NCI-H2171 (cell line): ENCODE measurements at regions not wholly inside any gene's neighbourhood (a gene's known extent, or its start where the extent isn't known, plus 50 kb on each side); places are given as distances from the start of the nearest gene placed in this dataset.
"Not testable (repeated sequence)": the region's sequence is repeated elsewhere in the genome, so short reads cannot be mapped to it uniquely, and the experiment has no call there.

Experiments
- DNase-seq: peaks from one replicate; lab custom pipeline; 2025; lab: John Stamatoyannopoulos, UW

DNA sequence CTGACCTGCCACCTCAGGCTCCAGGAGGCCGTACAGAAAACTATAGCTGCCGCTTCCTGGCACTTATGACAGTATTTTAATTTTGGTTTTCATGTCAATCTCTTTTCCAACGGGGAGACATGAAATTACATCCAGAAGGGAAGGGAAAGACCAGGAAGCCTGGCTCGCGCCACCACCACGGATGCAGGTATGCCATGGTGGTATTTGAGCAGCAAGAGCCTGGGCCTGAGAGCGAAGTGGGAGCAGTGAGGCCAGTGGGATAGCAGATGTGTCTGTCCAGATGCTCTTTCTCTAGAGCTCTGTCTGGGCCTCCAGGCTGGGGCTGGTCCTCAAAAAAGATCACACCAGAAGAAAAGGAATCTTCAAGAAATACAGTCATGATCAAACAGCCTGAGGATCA lies 82.5 kb upstream of the CPEB2 start:
- no peak for DNase-seq

- no peak for DNase-seq
These were observed 82.0 kb upstream of the CPEB2 start for GRCh38 chr4:14920237-14920636.

GRCh38 chr4:14920759-14921320 lies 81.4 kb upstream of the CPEB2 start:
- DNase-seq = no peak

- not testable (repeated sequence) for DNase-seq
These were observed 80.5 kb upstream of the CPEB2 start for GRCh38 chr4:14921781-14922180.

DNA sequence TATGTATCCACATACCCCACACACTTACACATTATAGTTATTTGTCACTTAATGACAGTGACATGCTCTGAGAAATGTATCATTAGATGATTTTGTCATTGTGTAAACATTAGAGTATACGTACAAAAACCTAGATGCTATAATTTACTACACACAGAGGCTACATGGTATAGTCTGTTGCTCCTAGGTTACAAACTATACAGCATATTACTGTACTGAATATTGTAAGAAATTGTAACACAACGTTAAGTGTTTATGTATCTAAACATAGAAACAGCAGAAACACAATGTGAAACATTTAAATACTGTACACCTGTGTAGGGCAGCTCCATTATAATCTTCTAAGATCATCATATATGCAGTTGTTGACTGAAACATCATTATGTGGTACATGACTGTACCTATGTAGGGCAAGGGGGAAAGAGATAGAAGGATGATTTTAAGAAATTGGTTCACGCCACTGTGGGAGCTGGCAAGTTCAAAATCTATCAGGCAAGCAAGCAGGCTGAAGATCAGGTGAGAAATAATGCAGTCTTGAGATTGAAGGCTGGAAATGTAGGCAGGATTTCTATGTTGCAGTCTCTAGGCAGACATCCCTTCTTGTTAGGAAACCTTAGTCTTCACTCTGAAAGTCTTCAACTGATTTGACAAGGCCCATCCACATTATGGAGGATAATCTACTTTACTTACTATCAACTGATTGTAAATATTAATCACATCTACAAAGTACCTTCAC lies 78.0 kb upstream of the CPEB2 start:
- no peak for DNase-seq

GRCh38 chr4:14924812-14925344 lies 77.4 kb upstream of the CPEB2 start:
- no peak for DNase-seq

GRCh38 chr4:14925471-14925870 lies 76.8 kb upstream of the CPEB2 start:
- no peak for DNase-seq

DNA sequence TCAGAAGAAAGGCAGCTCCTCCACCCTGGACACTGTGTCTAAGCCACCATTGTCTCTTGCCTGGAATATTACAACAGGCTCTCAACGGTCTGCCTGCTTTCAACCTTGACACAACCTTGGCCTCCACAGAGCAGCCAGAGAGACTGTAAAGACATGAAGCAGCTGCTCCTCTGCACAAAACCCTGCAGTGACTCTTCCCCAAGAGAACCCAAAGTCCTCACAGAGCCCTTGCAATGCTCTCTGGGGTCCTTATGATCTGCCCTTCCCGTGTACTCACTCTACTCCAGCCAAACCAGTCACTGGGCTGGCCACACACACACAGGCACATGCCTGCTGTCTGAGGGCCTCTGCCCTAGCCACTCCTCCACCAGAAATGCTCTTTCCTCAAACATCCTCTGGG lies 75.9 kb upstream of the CPEB2 start:
- no peak for DNase-seq

DNA sequence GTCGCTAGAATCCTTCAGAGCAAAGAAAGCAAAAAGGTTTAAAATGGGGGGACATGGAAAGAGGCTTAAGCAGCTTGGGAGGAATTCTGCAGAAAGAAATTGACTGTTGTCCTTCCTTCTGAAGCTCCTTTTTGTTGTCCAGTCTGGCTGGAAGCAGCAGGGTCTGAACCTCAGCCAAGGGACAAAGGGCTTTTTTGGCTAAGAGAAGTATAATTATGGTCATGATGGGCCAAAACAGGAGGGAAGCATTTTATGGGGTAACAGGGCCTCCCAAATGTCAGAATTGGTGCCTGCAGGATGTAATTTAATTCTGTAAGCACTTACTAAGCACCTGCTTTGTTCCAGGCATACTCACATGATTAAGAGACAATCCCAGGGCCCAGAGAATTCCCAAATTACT lies 74.2 kb upstream of the CPEB2 start:
- no peak for DNase-seq

DNA sequence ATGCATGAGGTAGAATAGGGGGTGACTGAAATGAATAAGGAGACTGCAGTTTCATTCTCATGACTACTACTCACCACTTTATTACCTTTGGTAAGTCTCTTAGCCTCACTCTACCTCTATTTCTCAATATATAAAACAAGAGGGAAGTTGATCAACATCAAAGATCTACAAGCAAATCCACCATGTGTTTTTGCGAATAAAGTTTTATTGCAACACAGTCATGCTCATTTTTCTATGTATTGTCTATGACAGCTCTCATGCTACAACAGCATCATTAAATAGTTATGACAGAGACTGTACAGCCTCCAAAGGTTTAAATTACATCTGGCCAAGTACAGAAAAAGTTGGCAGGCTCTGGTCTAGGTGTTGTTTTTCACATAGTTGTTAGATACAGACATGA lies 72.6 kb upstream of the CPEB2 start:
- DNase-seq = no peak

DNA sequence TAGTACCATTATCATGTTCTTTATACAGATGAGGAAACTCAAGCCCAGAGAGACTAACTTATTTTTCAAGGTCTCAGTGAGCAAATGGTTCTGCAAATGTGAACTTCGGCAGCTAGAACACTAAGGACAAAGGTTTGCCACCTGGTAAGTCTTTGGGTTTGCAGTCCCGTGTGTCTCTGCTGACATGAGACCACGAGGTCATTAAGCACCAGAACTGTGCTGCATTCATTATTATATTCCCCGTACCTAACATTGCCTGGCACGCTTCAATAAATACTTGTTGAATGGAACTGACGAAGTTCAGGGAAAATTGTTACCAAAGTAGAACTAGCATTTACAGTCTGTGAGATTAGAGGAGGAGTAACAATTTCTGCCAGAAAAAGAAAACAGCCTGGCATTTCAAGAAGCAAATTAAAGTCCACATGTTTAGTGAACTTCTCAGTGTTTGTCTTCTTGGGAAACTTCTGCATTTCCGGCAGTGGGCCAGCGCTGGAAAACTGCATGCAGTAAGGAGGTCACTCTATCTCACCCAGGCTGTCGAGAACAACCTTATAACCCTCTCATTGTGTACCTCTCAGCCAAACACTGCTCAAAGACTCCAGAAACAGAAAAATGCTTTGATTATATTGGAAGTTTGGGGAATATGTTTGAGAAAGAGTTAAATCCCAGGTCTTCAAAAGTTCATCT lies 67.4 kb upstream of the CPEB2 start:
- DNase-seq = no peak

GRCh38 chr4:14943749-14944148 lies 58.5 kb upstream of the CPEB2 start:
- no peak for DNase-seq

- DNase-seq = no peak
These were observed 49.9 kb upstream of the CPEB2 start for GRCh38 chr4:14952352-14952751.
